ENCODE measurements at regions not wholly inside any gene's neighbourhood (a gene's known extent, or its start where the extent isn't known, plus 50 kb on each side); places are given as distances from the start of the nearest gene placed in this dataset.

GRCh38 chr5:12910641-12911040 is 1006.4 kb upstream of the CTNND2 start:
- no peak for TF ChIP-seq EZH2 (IDR thresholded peaks at IDR 0.05)
- no peak for TF ChIP-seq EZH2phosphoT487 (IDR thresholded peaks at IDR 0.05; ENCODE audit: borderline replicate concordance)
- no peak for TF ChIP-seq CTCF (IDR thresholded peaks at IDR 0.05 in 2 of 3, conservative IDR thresholded peaks at IDR 0.05 in 1 of 3; ENCODE audit: borderline replicate concordance in 1 of 3, insufficient read depth in 1 of 3, low read depth in 2 of 3, low read length in 2 of 3)
- no peak for TF ChIP-seq POLR2AphosphoS5 (IDR thresholded peaks at IDR 0.05; ENCODE audit: low read depth, low read length)
- TF ChIP-seq POLR2A (IDR thresholded peaks at IDR 0.05; ENCODE audit: borderline replicate concordance, extremely low read depth, insufficient read depth, insufficient read length), result no peak
- no peak for TF ChIP-seq TCF7L2 (IDR thresholded peaks at IDR 0.05; ENCODE audit: borderline replicate concordance, extremely low read depth, insufficient read depth, insufficient read length)
- TF ChIP-seq CBX3 (IDR thresholded peaks at IDR 0.05; ENCODE audit: low read depth), result no peak
- TF ChIP-seq REST (IDR thresholded peaks at IDR 0.05; ENCODE audit: low read depth), result no peak
- TF ChIP-seq ZFX (IDR thresholded peaks at IDR 0.05), result no peak

All from HCT116 (cell line).